ENCODE measurements at regions not wholly inside any gene's neighbourhood (a gene's known extent, or its start where the extent isn't known, plus 50 kb on each side); places are given as distances from the start of the nearest gene placed in this dataset.

- peak; percentile 19; the same call in 1 of the 2 replicates for TF ChIP-seq CTCF (IDR thresholded peaks at IDR 0.05)
- no peak for TF ChIP-seq POLR2AphosphoS5 (IDR thresholded peaks at IDR 0.05; ENCODE audit: low read depth, low read length)
- no peak for TF ChIP-seq SIN3A (IDR thresholded peaks at IDR 0.05; ENCODE audit: borderline replicate concordance, insufficient read depth, low read depth, low read length)
- TF ChIP-seq TCF7L2 (IDR thresholded peaks at IDR 0.05; ENCODE audit: low read depth, low read length), result no peak
Observed at GRCh38 chr1:88552226-88552625, 131.8 kb upstream of the PKN2 start.

Measured in Panc1 (cell line).